MM.1S (cell line): ENCODE measurements at regions not wholly inside any gene's neighbourhood (a gene's known extent, or its start where the extent isn't known, plus 50 kb on each side); places are given as distances from the start of the nearest gene placed in this dataset.
"Not testable (repeated sequence)": the region's sequence is repeated elsewhere in the genome, so short reads cannot be mapped to it uniquely, and the experiment has no call there.

Experiments used
- DNase-seq: peaks from one replicate; pipeline ENCODE4 v3.0.0-alpha.2; 2015
- H2AFZ ChIP-seq: fragments of 300-600 bp; sonication (generic); 2 replicates; pipeline ENCODE4 v1.6.0; 2016; ENCODE audit warnings: antibody characterized with exemption, low read length
- H3F3A ChIP-seq: fragments of 300-600 bp; sonication (generic); 2 replicates; pipeline ENCODE4 v1.6.1; 2016; ENCODE audit warnings: mild to moderate bottlenecking, antibody characterized with exemption, low read length, moderate library complexity, mixed read lengths; ENCODE audit not compliant: insufficient read depth
- H3K27ac ChIP-seq: fragments of 300-600 bp; sonication (generic); 2 replicates; pipeline ENCODE4 v1.5.1; 2016; ENCODE audit warnings: mild to moderate bottlenecking, low read length
- H3K27me3 ChIP-seq: fragments of 300-600 bp; sonication (generic); replicated peaks from 2 replicates; pipeline ENCODE4 v1.6.0; 2016; ENCODE audit warnings: low read length; ENCODE audit not compliant: insufficient read depth
- H3K36me3 ChIP-seq: fragments of 300-600 bp; sonication (generic); replicated peaks from 2 replicates; pipeline ENCODE4 v1.6.1; 2016; ENCODE audit warnings: mild to moderate bottlenecking, low read length, mixed read lengths; ENCODE audit not compliant: insufficient read depth
- H3K4me1 ChIP-seq: fragments of 300-600 bp; sonication (generic); 2 replicates; pipeline ENCODE4 v1.6.1; 2016; ENCODE audit warnings: low read length, mixed read lengths
- H3K4me2 ChIP-seq: fragments of 300-600 bp; sonication (generic); 2 replicates; pipeline ENCODE4 v1.6.0; 2016; ENCODE audit warnings: low read depth, low read length
- H3K4me3 ChIP-seq: fragments of 300-600 bp; sonication (generic); 2 replicates; pipeline ENCODE4 v1.5.1; 2016; ENCODE audit warnings: low read length, mixed read lengths
- H3K79me2 ChIP-seq: fragments of 300-600 bp; sonication (generic); 2 replicates; pipeline ENCODE4 v1.6.1; 2016; ENCODE audit warnings: mixed run types, low read length, mixed read lengths
- H3K9ac ChIP-seq: fragments of 300-600 bp; sonication (generic); 2 replicates; pipeline ENCODE4 v1.6.1; 2016; ENCODE audit warnings: low read length, mixed read lengths
- H3K9me2 ChIP-seq: fragments of 300-600 bp; sonication (generic); replicated peaks from 2 replicates; pipeline ENCODE4 v1.6.1; 2016; ENCODE audit warnings: mild to moderate bottlenecking, low read length, mixed read lengths; ENCODE audit not compliant: insufficient read depth
- H3K9me3 ChIP-seq: fragments of 300-600 bp; sonication (generic); replicated peaks from 2 replicates; pipeline ENCODE4 v1.6.1; 2016; ENCODE audit warnings: mild to moderate bottlenecking, low read length, mixed read lengths; ENCODE audit not compliant: insufficient read depth
- H4K20me1 ChIP-seq: fragments of 300-600 bp; sonication (generic); 2 replicates; pipeline ENCODE4 v1.6.1; 2016; ENCODE audit warnings: mild to moderate bottlenecking, low read length, moderate library complexity, mixed read lengths; ENCODE audit not compliant: insufficient read depth
- CTCF ChIP-seq: fragments of 300-600 bp; sonication (generic); IDR thresholded peaks from 2 replicates; pipeline ENCODE4 v1.5.1; 2016; ENCODE audit warnings: antibody characterized with exemption, low read length, mixed read lengths
- EZH2 ChIP-seq: fragments of 300-600 bp; sonication (generic); optimal IDR thresholded peaks from 2 replicates; pipeline ENCODE3; 2017; ENCODE audit warnings: low read depth, mild to moderate bottlenecking, antibody characterized with exemption, low read length, mixed read lengths
- EZH2phosphoT487 ChIP-seq: fragments of 300-600 bp; sonication (generic); IDR thresholded peaks from 2 replicates; pipeline ENCODE4 v1.6.1; 2018; ENCODE audit warnings: antibody characterized with exemption, low read length

GRCh38 chr2:184402381-184402780, 195.9 kb upstream of the ZNF804A start:
- DNase-seq = no peak
- Histone ChIP-seq H3K27ac (no peak overlapping the region), H3K9me3 (no peaks in the 10 kb centered on the region), H3K36me3 (no peaks in the 10 kb centered on the region), H2AFZ (no peak overlapping the region), H3K4me2 (no peak overlapping the region), H3K79me2 (no peaks in the 10 kb centered on the region), H4K20me1 (no peaks in the 10 kb centered on the region), H3K9me2 (no peaks in the 10 kb centered on the region; the same call in 1 of the 2 replicates), H3K9ac (no peak overlapping the region), H3F3A (no peaks in the 10 kb centered on the region), H3K27me3 (no peaks in the 10 kb centered on the region), H3K4me3 (no peak overlapping the region), H3K4me1 (no peaks in the 10 kb centered on the region)
- TF ChIP-seq EZH2 (no peak), EZH2phosphoT487 (no peak), CTCF (no peak)

- not testable (repeated sequence) for H3K36me3 ChIP-seq, H4K20me1 ChIP-seq, H3F3A ChIP-seq, H3K27ac ChIP-seq, H3K4me2 ChIP-seq, H3K79me2 ChIP-seq, H3K4me3 ChIP-seq, H3K9me3 ChIP-seq, H3K9ac ChIP-seq, H2AFZ ChIP-seq, H3K27me3 ChIP-seq, H3K4me1 ChIP-seq, DNase-seq, H3K9me2 ChIP-seq
Measured at GRCh38 chr2:184407041-184407630, 191.2 kb upstream of the ZNF804A start.

- H3K79me2 ChIP-seq = no peaks in the 10 kb centered on the region
- H2AFZ ChIP-seq = no peak overlapping the region
- no peaks in the 10 kb centered on the region for H3K9me3 ChIP-seq
- H3K9me2 ChIP-seq = no peaks in the 10 kb centered on the region; the same call in 1 of the 2 replicates
- no peaks in the 10 kb centered on the region for H4K20me1 ChIP-seq
- H3K27ac ChIP-seq = no peak overlapping the region
- no peaks in the 10 kb centered on the region for H3F3A ChIP-seq
- no peak for DNase-seq
- H3K36me3 ChIP-seq = no peaks in the 10 kb centered on the region
- H3K4me2 ChIP-seq = no peak overlapping the region
- H3K27me3 ChIP-seq = no peaks in the 10 kb centered on the region
- no peak overlapping the region for H3K9ac ChIP-seq
- H3K4me1 ChIP-seq = no peaks in the 10 kb centered on the region
- no peak for TF ChIP-seq EZH2phosphoT487
- no peak for TF ChIP-seq CTCF
- no peak for TF ChIP-seq EZH2
- no peak overlapping the region for H3K4me3 ChIP-seq
Measured at GRCh38 chr2:184410160-184410559, 188.2 kb upstream of the ZNF804A start.

GRCh38 chr2:184413221-184413620, 185.1 kb upstream of the ZNF804A start:
- Histone ChIP-seq H3K9ac (no peak overlapping the region), H3K27ac (no peak overlapping the region), H3K27me3 (no peaks in the 10 kb centered on the region), H3K9me2 (no peaks in the 10 kb centered on the region), H2AFZ (no peak overlapping the region), H3K4me3 (no peak overlapping the region), H3K4me1 (no peaks in the 10 kb centered on the region), H3F3A (no peaks in the 10 kb centered on the region), H3K9me3 (no peaks in the 10 kb centered on the region), H3K79me2 (no peaks in the 10 kb centered on the region), H4K20me1 (no peaks in the 10 kb centered on the region), H3K36me3 (no peaks in the 10 kb centered on the region), H3K4me2 (no peak overlapping the region)
- TF ChIP-seq CTCF (no peak), EZH2 (no peak), EZH2phosphoT487 (no peak)
- no peak for DNase-seq
